HG03378 (cell line): ENCODE measurements at regions not wholly inside any gene's neighbourhood (a gene's known extent, or its start where the extent isn't known, plus 50 kb on each side); places are given as distances from the start of the nearest gene placed in this dataset.

Experiments used
- ATAC-seq: cut with Tn5 transposase; IDR thresholded peaks from one replicate; pipeline ENCODE4 v1.9.1; 2021; ENCODE audit warnings: mild to moderate bottlenecking, moderate library complexity; ENCODE audit not compliant: unreplicated experiment

GRCh38 chr17:77770331-77771105, 188.0 kb upstream of the TNRC6C start:
- ATAC-seq = no peak

- ATAC-seq = no peak
These were observed 187.4 kb upstream of the TNRC6C start for GRCh38 chr17:77771145-77771544.

GRCh38 chr17:77771587-77771986, 186.9 kb upstream of the TNRC6C start:
- ATAC-seq = no peak

GRCh38 chr17:77771998-77772397, 186.5 kb upstream of the TNRC6C start:
- no peak for ATAC-seq

GRCh38 chr17:77772461-77772897, 186.0 kb upstream of the TNRC6C start:
- no peak for ATAC-seq

GRCh38 chr17:77772899-77773358, 185.6 kb upstream of the TNRC6C start:
- no peak for ATAC-seq

- ATAC-seq = no peak
These were observed 184.3 kb upstream of the TNRC6C start for GRCh38 chr17:77774182-77774581.

GRCh38 chr17:77778636-77779489, 179.6 kb upstream of the TNRC6C start:
- no peak for ATAC-seq

GRCh38 chr17:77779711-77780539, 178.6 kb upstream of the TNRC6C start:
- no peak for ATAC-seq

- ATAC-seq = no peak
These were observed 177.0 kb upstream of the TNRC6C start for GRCh38 chr17:77781536-77781935.

GRCh38 chr17:77782201-77782600, 176.3 kb upstream of the TNRC6C start:
- no peak for ATAC-seq

- ATAC-seq = no peak
These were observed 175.9 kb upstream of the TNRC6C start for GRCh38 chr17:77782611-77783010.

- ATAC-seq = no peak
These were observed 174.3 kb upstream of the TNRC6C start for GRCh38 chr17:77783991-77784820.

- no peak for ATAC-seq
These were observed 173.1 kb upstream of the TNRC6C start for GRCh38 chr17:77785312-77785905.

GRCh38 chr17:77786090-77786489, 172.4 kb upstream of the TNRC6C start:
- ATAC-seq = no peak

- no peak for ATAC-seq
These were observed 171.6 kb upstream of the TNRC6C start for GRCh38 chr17:77786740-77787505.

- ATAC-seq = no peak
These were observed 168.2 kb upstream of the TNRC6C start for GRCh38 chr17:77790143-77790829.

GRCh38 chr17:77792626-77793025, 165.9 kb upstream of the TNRC6C start:
- no peak for ATAC-seq
